ENCODE measurements at regions not wholly inside any gene's neighbourhood (a gene's known extent, or its start where the extent isn't known, plus 50 kb on each side); places are given as distances from the start of the nearest gene placed in this dataset.

- no peaks in the 10 kb centered on the region for H3K4me1 Mint-ChIP-seq
- no peaks in the 10 kb centered on the region for H3K27me3 Mint-ChIP-seq
- DNase-seq, result no peak
- H3K36me3 Mint-ChIP-seq, result no peaks in the 10 kb centered on the region
- H3K4me3 ChIP-seq (ENCODE audit: low read depth, low read length), result no peak overlapping the region
- H3K27ac ChIP-seq (ENCODE audit: insufficient read depth, low read length, poor library complexity, severe bottlenecking), result no peak overlapping the region
- H3K36me3 ChIP-seq (ENCODE audit: control insufficient read depth, insufficient read depth, low read length), result no peaks in the 10 kb centered on the region
- no peak overlapping the region for H3K27ac Mint-ChIP-seq
- no peak overlapping the region for H3K4me3 Mint-ChIP-seq
- peaks cover 0 to 3% of the 10 kb centered on the region in 2 experiments for H3K9me3 ChIP-seq (ENCODE audit: control insufficient read depth in 2 of 2, low read length in 2 of 2)
- peaks cover 5 to 34% (median 10%) of the 10 kb centered on the region in 7 donors for H3K9me3 Mint-ChIP-seq
- no peak for ATAC-seq (ENCODE audit: low read depth in 2 of 2)
- no peaks in the 10 kb centered on the region for H3K4me1 ChIP-seq (ENCODE audit: control insufficient read depth, insufficient read depth, low read length, poor library complexity, severe bottlenecking)
- no peaks in the 10 kb centered on the region for H3K27me3 ChIP-seq (ENCODE audit: control insufficient read depth, insufficient read depth, low read length)
Observed at GRCh38 chr21:22106720-22107410, 1108.7 kb downstream of the NCAM2 start.

GRCh38 chr21:22115746-22116145 is 1117.5 kb downstream of the NCAM2 start:
- DNase-seq (no peak), ATAC-seq (ENCODE audit: low read depth in 2 of 2) (no peak)
- Mint-ChIP-seq H3K4me1 (no peaks in the 10 kb centered on the region), H3K27ac (no peak overlapping the region), H3K9me3 (peaks cover 4 to 16% (median 8%) of the 10 kb centered on the region in 7 donors), H3K4me3 (no peak overlapping the region), H3K36me3 (no peaks in the 10 kb centered on the region), H3K27me3 (no peaks in the 10 kb centered on the region)
- Histone ChIP-seq H3K27ac (ENCODE audit: insufficient read depth, low read length, poor library complexity, severe bottlenecking) (no peak overlapping the region), H3K36me3 (ENCODE audit: control insufficient read depth, insufficient read depth, low read length) (no peaks in the 10 kb centered on the region), H3K4me1 (ENCODE audit: control insufficient read depth, insufficient read depth, low read length, poor library complexity, severe bottlenecking) (no peaks in the 10 kb centered on the region), H3K9me3 (ENCODE audit: control insufficient read depth in 2 of 2, low read length in 2 of 2) (peaks cover 2 to 6% of the 10 kb centered on the region in 2 experiments), H3K27me3 (ENCODE audit: control insufficient read depth, insufficient read depth, low read length) (no peaks in the 10 kb centered on the region), H3K4me3 (ENCODE audit: low read depth, low read length) (no peak overlapping the region)

DNA sequence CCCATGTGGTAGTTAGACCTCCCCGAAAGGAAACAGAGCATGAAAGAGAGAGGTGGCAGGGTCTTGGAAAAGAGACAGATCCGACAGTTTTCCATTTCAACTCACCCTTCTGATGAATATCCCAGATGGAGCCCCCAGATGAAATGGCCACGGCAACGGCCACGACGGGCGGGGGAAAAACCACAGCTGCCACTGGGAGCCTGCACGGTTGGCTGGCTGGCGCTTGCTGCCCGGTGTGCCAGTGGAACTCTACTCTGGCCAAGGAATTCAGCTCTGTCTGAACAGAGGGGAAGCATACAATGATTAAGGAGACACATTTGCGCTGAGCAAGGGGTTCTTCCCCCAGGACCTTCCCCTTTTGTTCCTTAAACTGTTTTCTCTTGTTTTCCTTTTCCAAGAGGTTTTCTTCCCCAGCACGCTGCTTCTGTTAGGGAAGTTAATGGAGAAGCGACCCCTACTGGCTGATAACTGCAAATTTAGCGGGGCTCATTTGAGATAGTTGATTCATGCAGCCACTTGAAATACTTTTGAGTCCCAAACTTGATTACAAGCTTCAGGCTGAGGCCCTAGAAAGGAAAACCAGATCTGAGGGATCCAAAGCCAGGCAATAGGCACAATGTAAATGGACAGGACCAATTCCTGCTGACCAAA is 1122.5 kb downstream of the NCAM2 start:
- Histone ChIP-seq H3K9me3 (ENCODE audit: control insufficient read depth in 2 of 2, low read length in 2 of 2) (peaks cover 4 to 6% of the 10 kb centered on the region in 2 experiments), H3K27me3 (ENCODE audit: control insufficient read depth, insufficient read depth, low read length) (no peaks in the 10 kb centered on the region), H3K4me1 (ENCODE audit: control insufficient read depth, insufficient read depth, low read length, poor library complexity, severe bottlenecking) (no peaks in the 10 kb centered on the region), H3K36me3 (ENCODE audit: control insufficient read depth, insufficient read depth, low read length) (no peaks in the 10 kb centered on the region), H3K27ac (ENCODE audit: insufficient read depth, low read length, poor library complexity, severe bottlenecking) (no peak overlapping the region), H3K4me3 (ENCODE audit: low read depth, low read length) (no peak overlapping the region)
- H3K27ac Mint-ChIP-seq, result no peak overlapping the region
- ATAC-seq (ENCODE audit: low read depth in 2 of 2) (no peak), DNase-seq (no peak)
- no peaks in the 10 kb centered on the region for H3K36me3 Mint-ChIP-seq
- H3K27me3 Mint-ChIP-seq, result no peaks in the 10 kb centered on the region
- H3K9me3 Mint-ChIP-seq, result peaks cover 3 to 18% (median 7%) of the 10 kb centered on the region in 7 donors
- no peaks in the 10 kb centered on the region for H3K4me1 Mint-ChIP-seq
- no peak overlapping the region for H3K4me3 Mint-ChIP-seq

GRCh38 chr21:22125581-22125980 is 1127.4 kb downstream of the NCAM2 start:
- Mint-ChIP-seq H3K27ac (no peak overlapping the region), H3K9me3 (peaks cover 2 to 22% (median 4%) of the 10 kb centered on the region in 7 donors), H3K4me3 (no peak overlapping the region), H3K36me3 (no peaks in the 10 kb centered on the region), H3K4me1 (no peaks in the 10 kb centered on the region), H3K27me3 (no peaks in the 10 kb centered on the region)
- DNase-seq (no peak), ATAC-seq (ENCODE audit: low read depth in 2 of 2) (no peak)
- Histone ChIP-seq H3K4me1 (ENCODE audit: control insufficient read depth, insufficient read depth, low read length, poor library complexity, severe bottlenecking) (no peaks in the 10 kb centered on the region), H3K4me3 (ENCODE audit: low read depth, low read length) (no peak overlapping the region), H3K27ac (ENCODE audit: insufficient read depth, low read length, poor library complexity, severe bottlenecking) (no peak overlapping the region), H3K9me3 (ENCODE audit: control insufficient read depth in 2 of 2, low read length in 2 of 2) (peaks cover under 1 to 2% of the 10 kb centered on the region in 2 experiments), H3K36me3 (ENCODE audit: control insufficient read depth, insufficient read depth, low read length) (no peaks in the 10 kb centered on the region), H3K27me3 (ENCODE audit: control insufficient read depth, insufficient read depth, low read length) (no peaks in the 10 kb centered on the region)

DNA sequence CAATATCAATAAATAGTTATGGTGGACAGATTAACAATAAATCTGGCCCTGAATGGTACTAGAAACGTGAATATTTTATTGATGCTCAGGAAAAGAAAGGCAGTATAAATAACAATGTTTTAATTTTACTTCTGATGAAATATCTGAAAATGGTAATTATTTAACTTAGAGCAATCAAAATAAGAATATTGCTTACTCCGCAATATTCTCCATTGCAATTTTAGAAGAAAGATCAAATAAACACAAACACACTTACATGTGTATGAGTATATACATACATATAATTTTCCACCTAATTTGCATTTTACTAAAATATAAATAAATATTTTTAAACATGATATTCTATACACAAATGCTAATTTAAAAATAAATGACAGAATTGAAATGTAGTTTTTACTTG is 1130.5 kb downstream of the NCAM2 start:
- Histone ChIP-seq H3K4me1 (ENCODE audit: control insufficient read depth, insufficient read depth, low read length, poor library complexity, severe bottlenecking) (no peaks in the 10 kb centered on the region), H3K4me3 (ENCODE audit: low read depth, low read length) (no peak overlapping the region), H3K9me3 (ENCODE audit: control insufficient read depth in 2 of 2, low read length in 2 of 2) (peaks cover 0 to 5% of the 10 kb centered on the region in 2 experiments), H3K27ac (ENCODE audit: insufficient read depth, low read length, poor library complexity, severe bottlenecking) (no peak overlapping the region), H3K27me3 (ENCODE audit: control insufficient read depth, insufficient read depth, low read length) (no peaks in the 10 kb centered on the region), H3K36me3 (ENCODE audit: control insufficient read depth, insufficient read depth, low read length) (no peaks in the 10 kb centered on the region)
- Mint-ChIP-seq H3K27me3 (no peaks in the 10 kb centered on the region), H3K4me1 (no peaks in the 10 kb centered on the region), H3K27ac (no peak overlapping the region), H3K4me3 (no peak overlapping the region), H3K9me3 (peaks cover 0 to 15% (median 7%) of the 10 kb centered on the region in 7 donors), H3K36me3 (no peaks in the 10 kb centered on the region)
- DNase-seq (no peak), ATAC-seq (ENCODE audit: low read depth in 2 of 2) (no peak)

DNA sequence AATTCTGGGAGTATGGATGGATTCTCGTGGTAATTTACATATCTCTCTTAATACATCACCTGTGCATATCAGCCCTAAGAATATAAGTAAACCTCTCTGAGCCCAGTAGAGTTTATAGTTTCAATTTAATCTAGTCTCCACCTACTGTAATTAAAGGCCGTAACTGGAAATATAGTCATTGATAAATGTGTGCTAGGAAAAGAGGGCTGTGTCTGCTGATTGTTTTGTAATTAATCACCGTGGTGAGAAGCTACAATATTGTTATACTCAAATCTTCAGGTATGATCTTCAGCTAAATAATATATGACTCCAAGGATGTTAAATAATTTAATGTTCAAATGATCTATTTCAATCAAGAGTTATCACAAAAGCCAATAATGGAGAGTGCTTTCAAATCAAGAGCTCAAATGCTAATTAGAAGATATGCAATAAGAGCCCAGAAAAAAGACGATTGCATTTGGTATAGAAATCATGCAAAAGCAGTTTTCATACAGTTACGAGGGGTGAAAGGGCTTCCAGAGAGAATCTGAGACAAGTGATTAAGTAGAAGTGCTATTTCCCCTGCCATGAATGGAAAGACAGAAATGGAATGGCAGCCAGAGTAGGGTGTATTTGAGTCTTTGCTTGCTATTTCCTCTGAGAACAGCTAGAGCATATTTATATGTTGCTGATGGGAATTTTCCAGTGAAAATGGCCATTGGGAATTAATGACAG is 1134.3 kb downstream of the NCAM2 start:
- Mint-ChIP-seq H3K9me3 (peaks cover 2 to 11% (median 8%) of the 10 kb centered on the region in 7 donors), H3K4me1 (no peaks in the 10 kb centered on the region), H3K27ac (no peak overlapping the region), H3K4me3 (no peak overlapping the region), H3K36me3 (no peaks in the 10 kb centered on the region), H3K27me3 (no peaks in the 10 kb centered on the region)
- Histone ChIP-seq H3K4me3 (ENCODE audit: low read depth, low read length) (no peak overlapping the region), H3K27ac (ENCODE audit: insufficient read depth, low read length, poor library complexity, severe bottlenecking) (no peak overlapping the region), H3K9me3 (ENCODE audit: control insufficient read depth in 2 of 2, low read length in 2 of 2) (peaks cover 4 to 7% of the 10 kb centered on the region in 2 experiments), H3K36me3 (ENCODE audit: control insufficient read depth, insufficient read depth, low read length) (no peaks in the 10 kb centered on the region), H3K4me1 (ENCODE audit: control insufficient read depth, insufficient read depth, low read length, poor library complexity, severe bottlenecking) (no peaks in the 10 kb centered on the region), H3K27me3 (ENCODE audit: control insufficient read depth, insufficient read depth, low read length) (no peaks in the 10 kb centered on the region)
- DNase-seq (no peak), ATAC-seq (ENCODE audit: low read depth in 2 of 2) (no peak)

GRCh38 chr21:22136740-22137139 is 1138.5 kb downstream of the NCAM2 start:
- Histone ChIP-seq H3K27me3 (ENCODE audit: control insufficient read depth, insufficient read depth, low read length) (no peaks in the 10 kb centered on the region), H3K4me3 (ENCODE audit: low read depth, low read length) (no peak overlapping the region), H3K27ac (ENCODE audit: insufficient read depth, low read length, poor library complexity, severe bottlenecking) (no peak overlapping the region), H3K36me3 (ENCODE audit: control insufficient read depth, insufficient read depth, low read length) (no peaks in the 10 kb centered on the region), H3K9me3 (ENCODE audit: control insufficient read depth in 2 of 2, low read length in 2 of 2) (peaks cover 4 to 10% of the 10 kb centered on the region in 2 experiments), H3K4me1 (ENCODE audit: control insufficient read depth, insufficient read depth, low read length, poor library complexity, severe bottlenecking) (no peaks in the 10 kb centered on the region)
- Mint-ChIP-seq H3K9me3 (peaks cover 2 to 23% (median 7%) of the 10 kb centered on the region in 7 donors), H3K4me3 (no peak overlapping the region), H3K27me3 (no peaks in the 10 kb centered on the region), H3K4me1 (no peaks in the 10 kb centered on the region), H3K36me3 (no peaks in the 10 kb centered on the region), H3K27ac (no peak overlapping the region)
- ATAC-seq (ENCODE audit: low read depth in 2 of 2), result no peak
- DNase-seq, result no peak
